Mammary epithelial cell (primary cell): ENCODE measurements at regions not wholly inside any gene's neighbourhood (a gene's known extent, or its start where the extent isn't known, plus 50 kb on each side); places are given as distances from the start of the nearest gene placed in this dataset.

ENCODE experiments used
- CTCF ChIP-seq, 2 donors: IDR thresholded peaks in 1 of 2; conservative IDR thresholded peaks in 1 of 2; 2 replicates each; pipeline ENCODE4 v1.5.1; 2011 to 2012; ENCODE audit warnings: inconsistent platforms in 2 of 2, low read length in 2 of 2, mild to moderate bottlenecking in 2 of 2, control low read depth in 1 of 2, low read depth in 1 of 2; ENCODE audit not compliant: insufficient read depth in 1 of 2; ENCODE audit errors: extremely low read depth in 1 of 2
- EZH2 ChIP-seq: IDR thresholded peaks from 2 replicates; pipeline ENCODE4 v1.6.1; 2012; ENCODE audit warnings: low read length, inconsistent platforms, borderline replicate concordance

- TF ChIP-seq CTCF (conservative IDR thresholded peaks at IDR 0.05 in 1 of 2, IDR thresholded peaks at IDR 0.05 in 1 of 2; ENCODE audit: extremely low read depth in 1 of 2, insufficient read depth in 1 of 2, low read depth in 1 of 2, low read length in 2 of 2): no peak
- no peak for TF ChIP-seq EZH2
Observed at GRCh38 chr18:78882585-78882984, 97.0 kb upstream of the SALL3 start.
